Gastroesophageal sphincter (tissue), 3 donors: ENCODE measurements at regions not wholly inside any gene's neighbourhood (a gene's known extent, or its start where the extent isn't known, plus 50 kb on each side); places are given as distances from the start of the nearest gene placed in this dataset.

Source experiments
- CTCF ChIP-seq, 4 experiments: fragments of 200-600 bp in 2 of 4; fragments of 450-650 bp in 2 of 4; sonication (generic) in 1 of 4; IDR thresholded peaks; one replicate each; pipeline ENCODE4 v1.5.1; 2017 to 2019; ENCODE audit warnings: antibody characterized with exemption in 4 of 4, mild to moderate bottlenecking in 2 of 4, moderate library complexity in 2 of 4
- EP300 ChIP-seq: sonication (generic); formaldehyde crosslinking; IDR thresholded peaks from one replicate; pipeline ENCODE4 v1.6.1; 2017; ENCODE audit warnings: antibody characterized with exemption, mild to moderate bottlenecking
- POLR2A ChIP-seq, 2 donors: fragments of 450-650 bp; IDR thresholded peaks; one replicate each; pipeline ENCODE4 v1.6.1; 2017; ENCODE audit warnings: antibody characterized with exemption in 2 of 2, mild to moderate bottlenecking in 2 of 2, moderate library complexity in 1 of 2

GRCh38 chr11:30733748-30734147 is 147.6 kb upstream of the MPPED2 start:
- TF ChIP-seq CTCF (IDR thresholded peaks at IDR 0.05) (no peak), POLR2A (IDR thresholded peaks at IDR 0.05) (no peak), EP300 (no peak)
